Esophagus muscularis mucosa (tissue), 4 donors: ENCODE measurements at regions not wholly inside any gene's neighbourhood (a gene's known extent, or its start where the extent isn't known, plus 50 kb on each side); places are given as distances from the start of the nearest gene placed in this dataset.

Experiments
- DNase-seq: peaks from one replicate; pipeline ENCODE4 v3.0.0-alpha.2; 2017; ENCODE audit errors: extremely low spot score
- H3K27ac ChIP-seq, 4 donors: fragments of 200-600 bp; sonication (generic); replicated peaks in 1 of 4; 1 replicate in 3 of 4; 2 replicates in 1 of 4; pipeline ENCODE4 v1.5.1; 2016 to 2019; ENCODE audit warnings: mild to moderate bottlenecking in 1 of 4
- H3K27me3 ChIP-seq, 4 donors: fragments of 200-600 bp; sonication (generic); one replicate each; pipeline versions ENCODE4 v1.5.1 to v1.6.0; 2016 to 2019
- H3K36me3 ChIP-seq, 4 donors: fragments of 200-600 bp; sonication (generic); one replicate each; pipeline ENCODE4 v1.5.1; 2016 to 2019
- H3K4me1 ChIP-seq, 4 donors: fragments of 200-600 bp; sonication (generic); one replicate each; pipeline ENCODE4 v1.5.1; 2016 to 2019
- H3K4me3 ChIP-seq, 4 donors: fragments of 200-600 bp; sonication (generic); 1 replicate in 2 of 4; 2 replicates in 2 of 4; pipeline ENCODE4 v1.5.1; 2016 to 2019; ENCODE audit warnings: mild to moderate bottlenecking in 4 of 4, moderate library complexity in 1 of 4
- H3K9me3 ChIP-seq, 4 donors: fragments of 200-600 bp; sonication (generic); 1 replicate in 3 of 4; 2 replicates in 1 of 4; pipeline ENCODE4 v1.5.1; 2016 to 2019
- CTCF ChIP-seq, 3 experiments: fragments of 200-600 bp in 2 of 3; fragments of 450-650 bp in 1 of 3; sonication (generic) in 2 of 3; IDR thresholded peaks; one replicate each; pipeline ENCODE4 v1.5.1; 2017 to 2019; ENCODE audit warnings: antibody characterized with exemption in 3 of 3, mild to moderate bottlenecking in 2 of 3, moderate library complexity in 1 of 3
- EP300 ChIP-seq: sonication (generic); formaldehyde crosslinking; IDR thresholded peaks from one replicate; pipeline ENCODE4 v1.6.1; 2017; ENCODE audit warnings: antibody characterized with exemption
- POLR2A ChIP-seq: fragments of 450-650 bp; IDR thresholded peaks from one replicate; pipeline ENCODE4 v1.6.1; 2017; ENCODE audit warnings: antibody characterized with exemption, moderate library complexity, mild to moderate bottlenecking, low read depth
- POLR2AphosphoS5 ChIP-seq, 2 donors: sonication (generic); formaldehyde crosslinking; IDR thresholded peaks; one replicate each; pipeline ENCODE4 v1.6.1; 2017; ENCODE audit warnings: antibody characterized with exemption in 2 of 2
- WGBS: methylation state at CpG from one replicate; pipeline ENCODE4 v1.1.5; 2018; 5-methylcytosine and 5-hydroxymethylcytosine counted together
- intact Hi-C: fragments of 100-400 bp; cut with DNase I; formaldehyde crosslinking; loops from one replicate; pipeline ENCODE4 v1.15.1; 2023

- H3K27me3 ChIP-seq: peaks cover 0 to 5% (median 0%) of the 10 kb centered on the region in 4 donors
- 94% methylated on average over 3 of the region's 3 CpGs for WGBS
- H3K36me3 ChIP-seq: no peaks in the 10 kb centered on the region
- peaks cover 0 to 7% (median 6%) of the 10 kb centered on the region in 4 donors for H3K4me1 ChIP-seq
- no peak for DNase-seq
- H3K27ac ChIP-seq: no peak overlapping the region
- peaks cover 0 to 11% (median 0%) of the 10 kb centered on the region in 4 donors for H3K9me3 ChIP-seq
- intact Hi-C loops: no loop called here
- TF ChIP-seq CTCF (IDR thresholded peaks at IDR 0.05): no peak
- no peak for TF ChIP-seq EP300
- TF ChIP-seq POLR2AphosphoS5 (IDR thresholded peaks at IDR 0.05): no peak
- TF ChIP-seq POLR2A: no peak
- H3K4me3 ChIP-seq: no peak overlapping the region
Measured at GRCh38 chr2:120618830-120619229, 116.8 kb upstream of the GLI2 start.

GRCh38 chr2:120619579-120619978, 116.1 kb upstream of the GLI2 start:
- H3K36me3 ChIP-seq: no peaks in the 10 kb centered on the region
- no peaks in the 10 kb centered on the region for H3K4me1 ChIP-seq
- intact Hi-C loops: no loop called here
- H3K4me3 ChIP-seq: no peak overlapping the region
- no peak overlapping the region for H3K27ac ChIP-seq
- peaks cover 0 to 2% (median 0%) of the 10 kb centered on the region in 4 donors for H3K27me3 ChIP-seq
- 92% methylated on average over 4 of the region's 4 CpGs for WGBS
- TF ChIP-seq POLR2A (no peak), POLR2AphosphoS5 (IDR thresholded peaks at IDR 0.05) (no peak)
- DNase-seq: no peak
- H3K9me3 ChIP-seq: peaks cover 0 to 11% (median 0%) of the 10 kb centered on the region in 4 donors

GRCh38 chr2:120620025-120620793, 115.5 kb upstream of the GLI2 start:
- intact Hi-C loops: no loop called here
- no peak overlapping the region for H3K4me3 ChIP-seq
- TF ChIP-seq POLR2AphosphoS5 (IDR thresholded peaks at IDR 0.05) (no peak), EP300 (no peak), POLR2A (no peak), CTCF (IDR thresholded peaks at IDR 0.05) (no peak)
- no peaks in the 10 kb centered on the region for H3K27me3 ChIP-seq
- no peak overlapping the region for H3K27ac ChIP-seq
- no peak for DNase-seq
- H3K36me3 ChIP-seq: no peaks in the 10 kb centered on the region
- H3K4me1 ChIP-seq: no peaks in the 10 kb centered on the region
- H3K9me3 ChIP-seq: peaks cover 0 to 11% (median 0%) of the 10 kb centered on the region in 4 donors
- 92% methylated on average over 4 of the region's 4 CpGs for WGBS

GRCh38 chr2:120622159-120622869, 113.4 kb upstream of the GLI2 start:
- no peak for DNase-seq
- no peaks in the 10 kb centered on the region for H3K27me3 ChIP-seq
- TF ChIP-seq CTCF (IDR thresholded peaks at IDR 0.05) (no peak), POLR2AphosphoS5 (IDR thresholded peaks at IDR 0.05) (no peak), POLR2A (no peak), EP300 (no peak)
- no peaks in the 10 kb centered on the region for H3K36me3 ChIP-seq
- H3K27ac ChIP-seq: no peak overlapping the region
- peaks cover 0 to 11% (median 0%) of the 10 kb centered on the region in 4 donors for H3K9me3 ChIP-seq
- no peaks in the 10 kb centered on the region for H3K4me1 ChIP-seq
- intact Hi-C loops: no loop called here
- H3K4me3 ChIP-seq: no peak overlapping the region
- 93% methylated on average over 13 of the region's 13 CpGs for WGBS
